ENCODE measurements at regions not wholly inside any gene's neighbourhood (a gene's known extent, or its start where the extent isn't known, plus 50 kb on each side); places are given as distances from the start of the nearest gene placed in this dataset.
"Not testable (repeated sequence)": the region's sequence is repeated elsewhere in the genome, so short reads cannot be mapped to it uniquely, and the experiment has no call there.

GRCh38 chr10:10039595-10039994 lies 978.1 kb upstream of the CELF2 start:
- no peaks in the 10 kb centered on the region for H3K4me1 ChIP-seq (ENCODE audit: control insufficient read depth, insufficient read depth, low read length, poor library complexity, severe bottlenecking)
- H3K4me3 ChIP-seq (ENCODE audit: extremely low read depth, insufficient read depth, low read length, poor library complexity, severe bottlenecking) = no peak overlapping the region
- H3K9me3 ChIP-seq (ENCODE audit: control insufficient read depth, low read length) = no peaks in the 10 kb centered on the region
- H3K36me3 ChIP-seq (ENCODE audit: control insufficient read depth, insufficient read depth, low read length) = no peaks in the 10 kb centered on the region
- H3K27ac ChIP-seq (ENCODE audit: low read depth, low read length, severe bottlenecking) = no peak overlapping the region
- WGBS, 2 experiments (ENCODE audit: insufficient coverage in 2 of 2) = no CpG with 5 or more reads among the region's 2 CpGs

GRCh38 chr10:10043083-10043482 lies 974.6 kb upstream of the CELF2 start:
- no peaks in the 10 kb centered on the region for H3K9me3 ChIP-seq (ENCODE audit: control insufficient read depth, low read length)
- H3K4me3 ChIP-seq (ENCODE audit: extremely low read depth, insufficient read depth, low read length, poor library complexity, severe bottlenecking) = no peak overlapping the region
- H3K36me3 ChIP-seq (ENCODE audit: control insufficient read depth, insufficient read depth, low read length) = no peaks in the 10 kb centered on the region
- WGBS, 2 experiments (ENCODE audit: insufficient coverage in 2 of 2) = no CpG with 5 or more reads among the region's 1 CpG
- no peak overlapping the region for H3K27ac ChIP-seq (ENCODE audit: low read depth, low read length, severe bottlenecking)
- no peaks in the 10 kb centered on the region for H3K4me1 ChIP-seq (ENCODE audit: control insufficient read depth, insufficient read depth, low read length, poor library complexity, severe bottlenecking)

- Histone ChIP-seq H3K36me3 (ENCODE audit: control insufficient read depth, insufficient read depth, low read length) (no peaks in the 10 kb centered on the region), H3K9me3 (ENCODE audit: control insufficient read depth, low read length) (no peaks in the 10 kb centered on the region), H3K27ac (ENCODE audit: low read depth, low read length, severe bottlenecking) (no peak overlapping the region), H3K4me1 (ENCODE audit: control insufficient read depth, insufficient read depth, low read length, poor library complexity, severe bottlenecking) (no peaks in the 10 kb centered on the region), H3K4me3 (ENCODE audit: extremely low read depth, insufficient read depth, low read length, poor library complexity, severe bottlenecking) (no peak overlapping the region)
- 96 to 100% methylated on average over 2 to 4 of the region's 4 CpGs for WGBS, 2 experiments (ENCODE audit: insufficient coverage in 2 of 2)
Observed at GRCh38 chr10:10044922-10045764, 972.5 kb upstream of the CELF2 start.

- Histone ChIP-seq H3K36me3 (ENCODE audit: control insufficient read depth, insufficient read depth, low read length) (no peaks in the 10 kb centered on the region), H3K4me1 (ENCODE audit: control insufficient read depth, insufficient read depth, low read length, poor library complexity, severe bottlenecking) (no peaks in the 10 kb centered on the region), H3K9me3 (ENCODE audit: control insufficient read depth, low read length) (no peaks in the 10 kb centered on the region), H3K4me3 (ENCODE audit: extremely low read depth, insufficient read depth, low read length, poor library complexity, severe bottlenecking) (no peak overlapping the region), H3K27ac (ENCODE audit: low read depth, low read length, severe bottlenecking) (no peak overlapping the region)
- 100% methylated on average over 2 of the region's 2 CpGs; no CpG with 5 or more reads in 1 of the 2 experiments for WGBS, 2 experiments (ENCODE audit: insufficient coverage in 2 of 2)
Observed at GRCh38 chr10:10045765-10046028, 972.0 kb upstream of the CELF2 start.

GRCh38 chr10:10047426-10047825 lies 970.2 kb upstream of the CELF2 start:
- H3K4me3 ChIP-seq (ENCODE audit: extremely low read depth, insufficient read depth, low read length, poor library complexity, severe bottlenecking) = no peak overlapping the region
- WGBS, 2 experiments (ENCODE audit: insufficient coverage in 2 of 2) = 88 to 89% methylated on average over 4 to 5 of the region's 7 CpGs
- no peaks in the 10 kb centered on the region for H3K9me3 ChIP-seq (ENCODE audit: control insufficient read depth, low read length)
- H3K27ac ChIP-seq (ENCODE audit: low read depth, low read length, severe bottlenecking) = no peak overlapping the region
- no peaks in the 10 kb centered on the region for H3K4me1 ChIP-seq (ENCODE audit: control insufficient read depth, insufficient read depth, low read length, poor library complexity, severe bottlenecking)
- no peaks in the 10 kb centered on the region for H3K36me3 ChIP-seq (ENCODE audit: control insufficient read depth, insufficient read depth, low read length)

GRCh38 chr10:10053051-10053450 lies 964.6 kb upstream of the CELF2 start:
- Histone ChIP-seq H3K4me1 (ENCODE audit: control insufficient read depth, insufficient read depth, low read length, poor library complexity, severe bottlenecking) (no peaks in the 10 kb centered on the region), H3K9me3 (ENCODE audit: control insufficient read depth, low read length) (no peaks in the 10 kb centered on the region), H3K27ac (ENCODE audit: low read depth, low read length, severe bottlenecking) (no peak overlapping the region), H3K36me3 (ENCODE audit: control insufficient read depth, insufficient read depth, low read length) (no peaks in the 10 kb centered on the region), H3K4me3 (ENCODE audit: extremely low read depth, insufficient read depth, low read length, poor library complexity, severe bottlenecking) (no peak overlapping the region)
- WGBS, 2 experiments (ENCODE audit: insufficient coverage in 2 of 2) = 83 to 85% methylated on average over 6 of the region's 9 CpGs

GRCh38 chr10:10054466-10054865 lies 963.2 kb upstream of the CELF2 start:
- Histone ChIP-seq H3K4me1 (ENCODE audit: control insufficient read depth, insufficient read depth, low read length, poor library complexity, severe bottlenecking) (no peaks in the 10 kb centered on the region), H3K36me3 (ENCODE audit: control insufficient read depth, insufficient read depth, low read length) (no peaks in the 10 kb centered on the region), H3K9me3 (ENCODE audit: control insufficient read depth, low read length) (no peaks in the 10 kb centered on the region), H3K4me3 (ENCODE audit: extremely low read depth, insufficient read depth, low read length, poor library complexity, severe bottlenecking) (no peak overlapping the region), H3K27ac (ENCODE audit: low read depth, low read length, severe bottlenecking) (no peak overlapping the region)
- WGBS, 2 experiments (ENCODE audit: insufficient coverage in 2 of 2) = 86 to 95% methylated on average over 6 to 7 of the region's 7 CpGs

GRCh38 chr10:10055656-10056442 lies 961.8 kb upstream of the CELF2 start:
- Histone ChIP-seq H3K9me3 (ENCODE audit: control insufficient read depth, low read length) (no peaks in the 10 kb centered on the region), H3K4me3 (ENCODE audit: extremely low read depth, insufficient read depth, low read length, poor library complexity, severe bottlenecking) (no peak overlapping the region), H3K36me3 (ENCODE audit: control insufficient read depth, insufficient read depth, low read length) (no peaks in the 10 kb centered on the region), H3K4me1 (ENCODE audit: control insufficient read depth, insufficient read depth, low read length, poor library complexity, severe bottlenecking) (no peaks in the 10 kb centered on the region), H3K27ac (ENCODE audit: low read depth, low read length, severe bottlenecking) (no peak overlapping the region)
- WGBS, 2 experiments (ENCODE audit: insufficient coverage in 2 of 2) = 92 to 100% methylated on average over 2 of the region's 4 CpGs

GRCh38 chr10:10056961-10057360 lies 960.7 kb upstream of the CELF2 start:
- 87 to 95% methylated on average over 4 of the region's 5 CpGs for WGBS, 2 experiments (ENCODE audit: insufficient coverage in 2 of 2)
- Histone ChIP-seq H3K36me3 (ENCODE audit: control insufficient read depth, insufficient read depth, low read length) (no peaks in the 10 kb centered on the region), H3K4me3 (ENCODE audit: extremely low read depth, insufficient read depth, low read length, poor library complexity, severe bottlenecking) (no peak overlapping the region), H3K4me1 (ENCODE audit: control insufficient read depth, insufficient read depth, low read length, poor library complexity, severe bottlenecking) (no peaks in the 10 kb centered on the region), H3K27ac (ENCODE audit: low read depth, low read length, severe bottlenecking) (no peak overlapping the region), H3K9me3 (ENCODE audit: control insufficient read depth, low read length) (no peaks in the 10 kb centered on the region)

GRCh38 chr10:10067644-10068043 lies 950.0 kb upstream of the CELF2 start:
- Histone ChIP-seq H3K4me3 (ENCODE audit: extremely low read depth, insufficient read depth, low read length, poor library complexity, severe bottlenecking) (no peak overlapping the region), H3K9me3 (ENCODE audit: control insufficient read depth, low read length) (no peaks in the 10 kb centered on the region), H3K36me3 (ENCODE audit: control insufficient read depth, insufficient read depth, low read length) (no peaks in the 10 kb centered on the region), H3K27ac (ENCODE audit: low read depth, low read length, severe bottlenecking) (no peak overlapping the region), H3K4me1 (ENCODE audit: control insufficient read depth, insufficient read depth, low read length, poor library complexity, severe bottlenecking) (no peaks in the 10 kb centered on the region)

GRCh38 chr10:10074847-10075246 lies 942.8 kb upstream of the CELF2 start:
- not testable (repeated sequence) for H3K9me3 ChIP-seq (ENCODE audit: control insufficient read depth, low read length); H3K27ac ChIP-seq (ENCODE audit: low read depth, low read length, severe bottlenecking); H3K4me1 ChIP-seq (ENCODE audit: control insufficient read depth, insufficient read depth, low read length, poor library complexity, severe bottlenecking); H3K36me3 ChIP-seq (ENCODE audit: control insufficient read depth, insufficient read depth, low read length); H3K4me3 ChIP-seq (ENCODE audit: extremely low read depth, insufficient read depth, low read length, poor library complexity, severe bottlenecking)
- WGBS, 2 experiments (ENCODE audit: insufficient coverage in 2 of 2) = 95 to 96% methylated on average over 7 to 9 of the region's 9 CpGs
